Lower leg skin (tissue), 3 donors: ENCODE measurements at regions not wholly inside any gene's neighbourhood (a gene's known extent, or its start where the extent isn't known, plus 50 kb on each side); places are given as distances from the start of the nearest gene placed in this dataset.

Source experiments
- CTCF ChIP-seq, 3 donors: fragments of 450-650 bp; IDR thresholded peaks; one replicate each; pipeline ENCODE4 v1.5.1; 2016; ENCODE audit warnings: antibody characterized with exemption in 3 of 3, mild to moderate bottlenecking in 3 of 3, moderate library complexity in 2 of 3
- POLR2A ChIP-seq, 2 donors: fragments of 450-650 bp; IDR thresholded peaks; one replicate each; pipeline ENCODE4 v1.6.1; 2016 to 2017; ENCODE audit warnings: antibody characterized with exemption in 2 of 2, mild to moderate bottlenecking in 1 of 2, moderate library complexity in 1 of 2

DNA sequence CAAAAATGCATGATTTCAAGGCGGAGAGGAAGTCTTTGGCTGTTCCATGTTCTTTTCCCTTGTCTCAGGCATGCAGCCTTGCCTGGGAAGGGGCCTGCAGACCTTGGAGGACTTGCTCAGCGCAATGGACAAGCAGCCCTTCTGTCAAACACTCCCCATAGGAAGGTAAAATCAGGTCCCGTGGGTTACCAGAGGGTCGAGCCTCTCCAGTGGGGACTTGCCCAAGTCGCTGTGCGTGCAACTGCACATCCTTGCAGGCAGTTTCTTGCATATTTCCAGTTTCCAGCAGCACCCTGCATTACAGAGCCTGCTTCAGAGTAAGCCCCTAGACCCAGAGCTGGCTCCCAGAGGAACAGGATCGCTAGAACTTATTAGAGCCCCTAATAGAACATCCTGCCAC, 75.5 kb upstream of the KLF13 start:
- TF ChIP-seq CTCF (IDR thresholded peaks at IDR 0.05) (no peak), POLR2A (IDR thresholded peaks at IDR 0.05) (no peak)
